Endothelial cell of umbilical vein (primary cell): ENCODE measurements at regions not wholly inside any gene's neighbourhood (a gene's known extent, or its start where the extent isn't known, plus 50 kb on each side); places are given as distances from the start of the nearest gene placed in this dataset.

ENCODE experiments used
- EZH2 ChIP-seq: IDR thresholded peaks from 2 replicates; pipeline ENCODE4 v1.6.1; 2012; ENCODE audit warnings: borderline replicate concordance, low read depth, mild to moderate bottlenecking, moderate library complexity, low read length, inconsistent platforms; ENCODE audit not compliant: severe bottlenecking
- FOS ChIP-seq: IDR thresholded peaks from 2 replicates; pipeline ENCODE4 v1.6.1; 2011; ENCODE audit warnings: mild to moderate bottlenecking, low read length, moderate library complexity, borderline replicate concordance; ENCODE audit not compliant: insufficient read depth
- GATA2 ChIP-seq: IDR thresholded peaks from 2 replicates; pipeline ENCODE4 v1.7.0; 2011; ENCODE audit warnings: low read depth, mild to moderate bottlenecking, moderate library complexity, mixed read lengths, low read length; ENCODE audit not compliant: insufficient read length, insufficient read depth
- JUN ChIP-seq: IDR thresholded peaks from 2 replicates; pipeline ENCODE4 v1.6.1; 2011; ENCODE audit warnings: borderline replicate concordance, low read depth; ENCODE audit not compliant: insufficient read length, insufficient read depth
- MYC ChIP-seq: IDR thresholded peaks from one replicate; pipeline ENCODE4 v1.6.1; 2011; ENCODE audit warnings: mild to moderate bottlenecking, low read depth, low read length
- POLR2A ChIP-seq: IDR thresholded peaks from 2 replicates; pipeline ENCODE4 v1.6.1; 2012; ENCODE audit warnings: low read depth, mild to moderate bottlenecking, control low read depth, low read length
- POLR2AphosphoS5 ChIP-seq: IDR thresholded peaks from 2 replicates; pipeline ENCODE4 v1.6.1; 2012; ENCODE audit warnings: low read depth, mild to moderate bottlenecking, control low read depth, low read length, moderate library complexity; ENCODE audit not compliant: insufficient read depth
- TF ChIP-seq, protein P1 (sequence below), 2 donors: IDR thresholded peaks; 1 replicate in 1 of 2; 2 replicates in 1 of 2; pipeline ENCODE4 v1.5.1; 2011; ENCODE audit warnings: low read length in 2 of 2, mild to moderate bottlenecking in 2 of 2, moderate library complexity in 2 of 2, control low read depth in 1 of 2, inconsistent platforms in 1 of 2, low read depth in 1 of 2; ENCODE audit not compliant: insufficient read depth in 1 of 2; ENCODE audit errors: extremely low read depth in 1 of 2
- TF ChIP-seq, protein P2 (sequence below): IDR thresholded peaks from 2 replicates; pipeline ENCODE4 v1.6.1; 2011; ENCODE audit not compliant: insufficient read depth, insufficient read length

DNA sequence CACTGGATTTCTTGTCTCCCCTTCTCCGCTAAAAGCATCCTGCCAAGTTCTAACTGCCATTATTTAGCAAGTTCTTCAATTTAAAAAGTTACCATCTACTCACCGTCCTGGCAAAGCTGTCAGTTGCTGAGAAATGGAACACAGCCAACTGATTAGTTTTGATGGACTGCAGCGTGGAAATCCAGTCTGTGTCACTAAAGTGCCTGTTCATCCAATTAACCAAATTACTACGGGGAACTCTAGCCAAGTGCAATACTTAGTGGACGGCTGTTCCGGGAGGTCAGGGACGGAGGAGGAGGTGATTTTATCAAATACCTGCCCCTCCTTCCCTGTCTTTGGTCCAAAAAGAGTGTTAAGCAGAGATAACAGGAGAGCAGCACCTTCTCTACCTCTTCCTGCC lies 260.7 kb downstream of the MAF start:
- TF ChIP-seq, protein P1, sequence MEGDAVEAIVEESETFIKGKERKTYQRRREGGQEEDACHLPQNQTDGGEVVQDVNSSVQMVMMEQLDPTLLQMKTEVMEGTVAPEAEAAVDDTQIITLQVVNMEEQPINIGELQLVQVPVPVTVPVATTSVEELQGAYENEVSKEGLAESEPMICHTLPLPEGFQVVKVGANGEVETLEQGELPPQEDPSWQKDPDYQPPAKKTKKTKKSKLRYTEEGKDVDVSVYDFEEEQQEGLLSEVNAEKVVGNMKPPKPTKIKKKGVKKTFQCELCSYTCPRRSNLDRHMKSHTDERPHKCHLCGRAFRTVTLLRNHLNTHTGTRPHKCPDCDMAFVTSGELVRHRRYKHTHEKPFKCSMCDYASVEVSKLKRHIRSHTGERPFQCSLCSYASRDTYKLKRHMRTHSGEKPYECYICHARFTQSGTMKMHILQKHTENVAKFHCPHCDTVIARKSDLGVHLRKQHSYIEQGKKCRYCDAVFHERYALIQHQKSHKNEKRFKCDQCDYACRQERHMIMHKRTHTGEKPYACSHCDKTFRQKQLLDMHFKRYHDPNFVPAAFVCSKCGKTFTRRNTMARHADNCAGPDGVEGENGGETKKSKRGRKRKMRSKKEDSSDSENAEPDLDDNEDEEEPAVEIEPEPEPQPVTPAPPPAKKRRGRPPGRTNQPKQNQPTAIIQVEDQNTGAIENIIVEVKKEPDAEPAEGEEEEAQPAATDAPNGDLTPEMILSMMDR (IDR thresholded peaks at IDR 0.05; ENCODE audit: extremely low read depth in 1 of 2, insufficient read depth in 1 of 2, low read depth in 1 of 2, low read length in 2 of 2), result no peak
- TF ChIP-seq MYC (no peak), POLR2AphosphoS5 (no peak), EZH2 (no peak), POLR2A (no peak), GATA2 (no peak), JUN (no peak), FOS (no peak)
- TF ChIP-seq, protein P2, sequence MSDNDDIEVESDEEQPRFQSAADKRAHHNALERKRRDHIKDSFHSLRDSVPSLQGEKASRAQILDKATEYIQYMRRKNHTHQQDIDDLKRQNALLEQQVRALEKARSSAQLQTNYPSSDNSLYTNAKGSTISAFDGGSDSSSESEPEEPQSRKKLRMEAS, result no peak
